ENCODE measurements at regions not wholly inside any gene's neighbourhood (a gene's known extent, or its start where the extent isn't known, plus 50 kb on each side); places are given as distances from the start of the nearest gene placed in this dataset.

DNA sequence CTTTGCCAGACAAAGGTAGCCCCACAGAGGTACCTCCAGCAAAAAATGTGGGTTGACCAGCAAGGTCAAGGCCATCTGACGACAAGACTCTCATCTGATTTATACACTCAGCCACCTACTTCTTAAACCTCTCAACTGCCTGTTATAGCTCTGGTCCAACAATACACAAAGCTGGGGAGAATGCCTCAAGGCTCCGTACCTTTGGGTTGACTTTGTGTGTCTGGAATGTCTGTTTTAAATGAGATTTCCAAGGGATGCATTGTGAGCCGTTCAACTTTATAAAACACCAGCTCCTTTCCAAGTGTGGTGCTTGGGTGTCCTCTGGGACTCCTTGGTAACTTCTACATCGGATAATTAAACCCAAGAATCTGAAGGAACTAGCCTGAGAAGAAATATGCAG, 167.0 kb upstream of the RPL34 start:
- TF ChIP-seq, protein P1, sequence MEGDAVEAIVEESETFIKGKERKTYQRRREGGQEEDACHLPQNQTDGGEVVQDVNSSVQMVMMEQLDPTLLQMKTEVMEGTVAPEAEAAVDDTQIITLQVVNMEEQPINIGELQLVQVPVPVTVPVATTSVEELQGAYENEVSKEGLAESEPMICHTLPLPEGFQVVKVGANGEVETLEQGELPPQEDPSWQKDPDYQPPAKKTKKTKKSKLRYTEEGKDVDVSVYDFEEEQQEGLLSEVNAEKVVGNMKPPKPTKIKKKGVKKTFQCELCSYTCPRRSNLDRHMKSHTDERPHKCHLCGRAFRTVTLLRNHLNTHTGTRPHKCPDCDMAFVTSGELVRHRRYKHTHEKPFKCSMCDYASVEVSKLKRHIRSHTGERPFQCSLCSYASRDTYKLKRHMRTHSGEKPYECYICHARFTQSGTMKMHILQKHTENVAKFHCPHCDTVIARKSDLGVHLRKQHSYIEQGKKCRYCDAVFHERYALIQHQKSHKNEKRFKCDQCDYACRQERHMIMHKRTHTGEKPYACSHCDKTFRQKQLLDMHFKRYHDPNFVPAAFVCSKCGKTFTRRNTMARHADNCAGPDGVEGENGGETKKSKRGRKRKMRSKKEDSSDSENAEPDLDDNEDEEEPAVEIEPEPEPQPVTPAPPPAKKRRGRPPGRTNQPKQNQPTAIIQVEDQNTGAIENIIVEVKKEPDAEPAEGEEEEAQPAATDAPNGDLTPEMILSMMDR (CRISPR knock-in tag; IDR thresholded peaks at IDR 0.05) = no peak
- TF ChIP-seq, protein P2, sequence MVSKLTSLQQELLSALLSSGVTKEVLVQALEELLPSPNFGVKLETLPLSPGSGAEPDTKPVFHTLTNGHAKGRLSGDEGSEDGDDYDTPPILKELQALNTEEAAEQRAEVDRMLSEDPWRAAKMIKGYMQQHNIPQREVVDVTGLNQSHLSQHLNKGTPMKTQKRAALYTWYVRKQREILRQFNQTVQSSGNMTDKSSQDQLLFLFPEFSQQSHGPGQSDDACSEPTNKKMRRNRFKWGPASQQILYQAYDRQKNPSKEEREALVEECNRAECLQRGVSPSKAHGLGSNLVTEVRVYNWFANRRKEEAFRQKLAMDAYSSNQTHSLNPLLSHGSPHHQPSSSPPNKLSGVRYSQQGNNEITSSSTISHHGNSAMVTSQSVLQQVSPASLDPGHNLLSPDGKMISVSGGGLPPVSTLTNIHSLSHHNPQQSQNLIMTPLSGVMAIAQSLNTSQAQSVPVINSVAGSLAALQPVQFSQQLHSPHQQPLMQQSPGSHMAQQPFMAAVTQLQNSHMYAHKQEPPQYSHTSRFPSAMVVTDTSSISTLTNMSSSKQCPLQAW (CRISPR knock-in tag; IDR thresholded peaks at IDR 0.05) = no peak
- no peak for TF ChIP-seq KAT7 (CRISPR knock-in tag; IDR thresholded peaks at IDR 0.05; ENCODE audit: borderline replicate concordance)
- no peak for TF ChIP-seq TCF7 (IDR thresholded peaks at IDR 0.05; ENCODE audit: low read depth)
- no peak for TF ChIP-seq ZNF616 (CRISPR knock-in tag; IDR thresholded peaks at IDR 0.05; ENCODE audit: low read depth)
- no peak for TF ChIP-seq POLR2A (IDR thresholded peaks at IDR 0.05; ENCODE audit: insufficient read depth in 1 of 2, low read depth in 2 of 2, low read length in 2 of 2)
